Stimulated activated CD8-positive, alpha-beta memory T cell treated with anti-CD3 and anti-CD28 coated beads, Interleukin-7, amount 100 ng/mL, for 24 hours (primary cell): ENCODE measurements at regions not wholly inside any gene's neighbourhood (a gene's known extent, or its start where the extent isn't known, plus 50 kb on each side); places are given as distances from the start of the nearest gene placed in this dataset.
A peak's percentile ranks its signal among the peaks of the same experiment; 100 is the strongest.
"Not testable (repeated sequence)": the region's sequence is repeated elsewhere in the genome, so short reads cannot be mapped to it uniquely, and the experiment has no call there.

Experiments
- DNase-seq: peaks from one replicate; pipeline ENCODE4 v3.0.0-alpha.2; 2020; ENCODE audit warnings: low read depth

GRCh38 chr10:21290499-21291160 is 234.9 kb downstream of the SKIDA1 start:
- DNase-seq: no peak

GRCh38 chr10:21289961-21290360 is 235.5 kb downstream of the SKIDA1 start:
- DNase-seq: no peak

GRCh38 chr10:21289271-21289670 is 236.2 kb downstream of the SKIDA1 start:
- no peak for DNase-seq

- no peak for DNase-seq
Measured at GRCh38 chr10:21285742-21286331, 239.6 kb downstream of the SKIDA1 start.

- no peak for DNase-seq
Measured at GRCh38 chr10:21285207-21285606, 240.3 kb downstream of the SKIDA1 start.

GRCh38 chr10:21284301-21284700 is 241.2 kb downstream of the SKIDA1 start:
- DNase-seq: no peak

- not testable (repeated sequence) for DNase-seq
Measured at GRCh38 chr10:21283053-21283452, 242.4 kb downstream of the SKIDA1 start.

GRCh38 chr10:21281765-21282484 is 243.6 kb downstream of the SKIDA1 start:
- DNase-seq: no peak

GRCh38 chr10:21280971-21281572 is 244.4 kb downstream of the SKIDA1 start:
- no peak for DNase-seq

GRCh38 chr10:21280037-21280436 is 245.4 kb downstream of the SKIDA1 start:
- no peak for DNase-seq

- DNase-seq: no peak
Measured at GRCh38 chr10:21279217-21279575, 246.3 kb downstream of the SKIDA1 start.

- peak; percentile 62 for DNase-seq
Measured at GRCh38 chr10:21278491-21279216, 246.8 kb downstream of the SKIDA1 start.

- no peak for DNase-seq
Measured at GRCh38 chr10:21273400-21273968, 252.0 kb downstream of the SKIDA1 start.

- DNase-seq: no peak
Measured at GRCh38 chr10:21272643-21273399, 252.7 kb downstream of the SKIDA1 start.

GRCh38 chr10:21270976-21271375 is 254.5 kb downstream of the SKIDA1 start:
- DNase-seq: no peak

- DNase-seq: no peak
Measured at GRCh38 chr10:21269289-21269688, 256.2 kb downstream of the SKIDA1 start.

GRCh38 chr10:21265622-21266021 is 259.9 kb downstream of the SKIDA1 start:
- no peak for DNase-seq

GRCh38 chr10:21264271-21264670 is 261.2 kb downstream of the SKIDA1 start:
- no peak for DNase-seq

GRCh38 chr10:21263839-21264238 is 261.6 kb downstream of the SKIDA1 start:
- no peak for DNase-seq

GRCh38 chr10:21263263-21263803 is 262.1 kb downstream of the SKIDA1 start:
- DNase-seq: no peak

- DNase-seq: no peak
Measured at GRCh38 chr10:21261842-21262294, 263.6 kb downstream of the SKIDA1 start.
